Gastrocnemius medialis (tissue), 4 donors: ENCODE measurements at regions not wholly inside any gene's neighbourhood (a gene's known extent, or its start where the extent isn't known, plus 50 kb on each side); places are given as distances from the start of the nearest gene placed in this dataset.

Experiments used
- ATAC-seq, 2 donors: fragments of 150-250 bp; one replicate each; pipeline ENCODE4 v1.9.1; 2016
- DNase-seq, 2 donors: peaks; one replicate each; pipeline ENCODE4 v3.0.0-alpha.2; 2019
- H3K27ac ChIP-seq, 4 donors: fragments of 200-600 bp; sonication (generic); 1 replicate in 1 of 4; 2 replicates in 3 of 4; pipeline ENCODE4 v1.5.1; 2016 to 2018; ENCODE audit warnings: mild to moderate bottlenecking in 2 of 4, moderate library complexity in 1 of 4
- H3K27me3 ChIP-seq, 3 donors: fragments of 200-600 bp; sonication (generic) in 2 of 3; 1 replicate in 1 of 3; 2 replicates in 2 of 3; pipeline versions ENCODE4 v1.5.1 to v1.6.0; 2016 to 2019; ENCODE audit warnings: mild to moderate bottlenecking in 1 of 3, moderate library complexity in 1 of 3
- H3K36me3 ChIP-seq, 2 donors: fragments of 200-600 bp; sonication (generic) in 1 of 2; one replicate each; pipeline ENCODE4 v1.5.1; 2017 to 2018
- H3K4me1 ChIP-seq, 2 donors: fragments of 200-600 bp; sonication (generic) in 1 of 2; one replicate each; pipeline ENCODE4 v1.5.1; 2016 to 2017; ENCODE audit warnings: mild to moderate bottlenecking in 2 of 2
- H3K4me3 ChIP-seq, 4 donors: fragments of 200-600 bp; sonication (generic) in 3 of 4; 1 replicate in 1 of 4; 2 replicates in 3 of 4; pipeline ENCODE4 v1.5.1; 2016 to 2019; ENCODE audit warnings: mild to moderate bottlenecking in 2 of 4
- H3K9me3 ChIP-seq, 3 donors: fragments of 200-600 bp; sonication (generic) in 2 of 3; 1 replicate in 1 of 3; 2 replicates in 2 of 3; pipeline ENCODE4 v1.5.1; 2016 to 2019
- CTCF ChIP-seq, 5 experiments: fragments of 450-650 bp in 3 of 5; fragments of 200-600 bp in 2 of 5; sonication (generic) in 2 of 5; IDR thresholded peaks in 4 of 5; conservative IDR thresholded peaks in 1 of 5; 1 replicate in 4 of 5; 2 replicates in 1 of 5; pipeline ENCODE4 v1.5.1; 2016 to 2019; ENCODE audit warnings: antibody characterized with exemption in 5 of 5, mild to moderate bottlenecking in 3 of 5, moderate library complexity in 3 of 5
- POLR2A ChIP-seq, 2 donors: fragments of 450-650 bp; IDR thresholded peaks; one replicate each; pipeline ENCODE4 v1.6.1; 2017; ENCODE audit warnings: antibody characterized with exemption in 2 of 2, mild to moderate bottlenecking in 2 of 2, moderate library complexity in 2 of 2
- in situ Hi-C, 4 donors: fragments of 200-750 bp; cut with MboI; loops; one replicate each; pipeline versions ENCODE4 v1.15.0 to v1.8.0; 2017; ENCODE audit warnings: low sequenced_read_pairs in 4 of 4
- intact Hi-C: fragments of 100-400 bp; cut with DNase I; formaldehyde crosslinking; loops from one replicate; pipeline ENCODE4 v1.15.1; 2023; ENCODE audit warnings: low total_unique reads

DNA sequence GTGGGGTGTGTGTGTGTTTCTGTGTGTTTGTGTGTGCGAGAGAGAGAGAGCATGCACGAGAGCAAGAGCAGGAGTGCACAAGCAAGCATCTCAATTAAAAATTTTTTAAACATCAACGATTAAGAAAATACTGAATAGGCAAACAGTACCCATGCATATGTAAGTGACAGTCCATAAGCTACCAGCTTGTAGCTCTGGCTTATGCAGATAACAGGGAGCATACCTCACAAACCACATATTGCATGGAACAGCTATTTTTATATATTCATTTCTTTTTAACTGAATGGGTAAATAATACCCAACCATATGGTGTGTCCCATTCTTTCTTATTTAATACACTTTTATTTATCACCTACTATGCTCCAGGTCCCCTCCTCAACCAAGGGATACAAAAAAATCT, 234.5 kb downstream of the KBTBD8 start:
- intact Hi-C loops, result no loop called here
- TF ChIP-seq POLR2A (IDR thresholded peaks at IDR 0.05) (no peak), CTCF (IDR thresholded peaks at IDR 0.05 in 4 of 5, conservative IDR thresholded peaks at IDR 0.05 in 1 of 5) (no peak)
- Histone ChIP-seq H3K36me3 (no peaks in the 10 kb centered on the region), H3K27ac (no peak overlapping the region), H3K9me3 (no peaks in the 10 kb centered on the region), H3K27me3 (no peaks in the 10 kb centered on the region), H3K4me3 (no peak overlapping the region), H3K4me1 (no peaks in the 10 kb centered on the region)
- no peak for DNase-seq
- in situ Hi-C loops, result no loop called here
- ATAC-seq, result no peak

GRCh38 chr3:67239353-67239752, 241.2 kb downstream of the KBTBD8 start:
- Histone ChIP-seq H3K27me3 (no peaks in the 10 kb centered on the region), H3K36me3 (no peaks in the 10 kb centered on the region), H3K4me3 (no peak overlapping the region), H3K27ac (no peak overlapping the region), H3K4me1 (no peaks in the 10 kb centered on the region), H3K9me3 (no peaks in the 10 kb centered on the region)
- in situ Hi-C loops (no loop called here), intact Hi-C loops (no loop called here)
- DNase-seq (no peak), ATAC-seq (no peak)
- TF ChIP-seq POLR2A (IDR thresholded peaks at IDR 0.05), result no peak

DNA sequence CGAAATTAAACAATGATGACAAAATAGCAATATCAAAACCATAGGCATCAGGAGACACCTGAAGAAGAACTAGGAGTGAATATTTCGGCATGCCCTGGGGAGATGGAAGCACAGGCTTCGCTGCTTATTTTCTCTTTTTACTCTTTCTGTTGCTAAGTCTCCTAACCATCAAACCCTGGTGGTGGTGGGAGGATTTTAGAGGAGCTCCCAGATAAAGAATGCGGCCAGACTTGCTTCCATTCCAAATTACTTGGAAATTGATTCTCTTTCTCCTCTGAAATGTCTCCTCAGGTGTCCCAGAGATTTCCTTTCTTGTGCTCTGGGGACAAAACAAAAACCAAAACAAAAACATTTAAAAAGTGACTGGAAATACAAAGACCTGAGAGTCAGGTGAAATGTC, 243.0 kb downstream of the KBTBD8 start:
- no peak for ATAC-seq
- Histone ChIP-seq H3K4me1 (no peaks in the 10 kb centered on the region), H3K9me3 (no peaks in the 10 kb centered on the region), H3K27ac (no peak overlapping the region), H3K27me3 (no peaks in the 10 kb centered on the region), H3K36me3 (no peaks in the 10 kb centered on the region), H3K4me3 (no peak overlapping the region)
- DNase-seq, result no peak
- intact Hi-C loops, result no loop called here
- TF ChIP-seq POLR2A (IDR thresholded peaks at IDR 0.05), result no peak
- TF ChIP-seq CTCF (IDR thresholded peaks at IDR 0.05 in 4 of 5, conservative IDR thresholded peaks at IDR 0.05 in 1 of 5), result no peak
- in situ Hi-C loops, result no loop called here

- DNase-seq (no peak), ATAC-seq (no peak)
- H3K27me3 ChIP-seq, result no peaks in the 10 kb centered on the region
- TF ChIP-seq POLR2A (IDR thresholded peaks at IDR 0.05) (no peak), CTCF (IDR thresholded peaks at IDR 0.05 in 4 of 5, conservative IDR thresholded peaks at IDR 0.05 in 1 of 5) (no peak)
- intact Hi-C loops, result no loop called here
- no peak overlapping the region for H3K27ac ChIP-seq
- no peaks in the 10 kb centered on the region for H3K36me3 ChIP-seq
- in situ Hi-C loops, result no loop called here
- no peaks in the 10 kb centered on the region for H3K9me3 ChIP-seq
- H3K4me1 ChIP-seq, result no peaks in the 10 kb centered on the region
- H3K4me3 ChIP-seq, result no peak overlapping the region
Measured at GRCh38 chr3:67244130-67244529, 246.0 kb downstream of the KBTBD8 start.

GRCh38 chr3:67245545-67245944, 247.4 kb downstream of the KBTBD8 start:
- in situ Hi-C loops (no loop called here), intact Hi-C loops (no loop called here)
- Histone ChIP-seq H3K36me3 (no peaks in the 10 kb centered on the region), H3K27me3 (no peaks in the 10 kb centered on the region), H3K9me3 (no peaks in the 10 kb centered on the region), H3K27ac (no peak overlapping the region), H3K4me1 (no peaks in the 10 kb centered on the region), H3K4me3 (no peak overlapping the region)
- ATAC-seq (no peak), DNase-seq (no peak)
- TF ChIP-seq POLR2A (IDR thresholded peaks at IDR 0.05) (no peak), CTCF (IDR thresholded peaks at IDR 0.05 in 4 of 5, conservative IDR thresholded peaks at IDR 0.05 in 1 of 5) (no peak)
